GM12878 (cell line): ENCODE measurements at regions not wholly inside any gene's neighbourhood (a gene's known extent, or its start where the extent isn't known, plus 50 kb on each side); places are given as distances from the start of the nearest gene placed in this dataset.

ENCODE experiments used
- BRCA1 ChIP-seq: IDR thresholded peaks from 2 replicates; pipeline ENCODE4 v1.6.1; 2011; ENCODE audit warnings: low read depth, low read length, improper control_type of control experiment
- EZH2 ChIP-seq: IDR thresholded peaks from 2 replicates; pipeline ENCODE4 v1.6.1; 2012; ENCODE audit warnings: low read depth, mild to moderate bottlenecking, control low read depth, inconsistent platforms, low read length, borderline replicate concordance; ENCODE audit not compliant: control insufficient read depth
- GABPA ChIP-seq: IDR thresholded peaks from 2 replicates; pipeline ENCODE4 v1.6.1; 2014; ENCODE audit warnings: antibody characterized with exemption, low read depth, mild to moderate bottlenecking, inconsistent platforms
- MAX ChIP-seq: IDR thresholded peaks from 2 replicates; pipeline ENCODE4 v1.6.1; 2012; ENCODE audit warnings: low read depth, low read length, improper control_type of control experiment
- MEF2A ChIP-seq: IDR thresholded peaks from 2 replicates; pipeline ENCODE4 v1.6.1; 2011; ENCODE audit warnings: low read depth, mild to moderate bottlenecking, low read length, moderate library complexity; ENCODE audit not compliant: insufficient read depth
- POLR2A ChIP-seq: IDR thresholded peaks from 2 replicates; pipeline ENCODE4 v1.6.1; 2011; ENCODE audit warnings: low read depth, mild to moderate bottlenecking, low read length
- REST ChIP-seq: IDR thresholded peaks from 2 replicates; pipeline ENCODE4 v1.6.1; 2012; ENCODE audit warnings: mild to moderate bottlenecking, low read depth, low read length
- SMC3 ChIP-seq: IDR thresholded peaks from 2 replicates; pipeline ENCODE4 v1.6.1; 2011; ENCODE audit warnings: low read length, improper control_type of control experiment, borderline replicate concordance
- TCF12 ChIP-seq: IDR thresholded peaks from 2 replicates; pipeline ENCODE4 v1.6.1; 2011; ENCODE audit warnings: low read depth, mild to moderate bottlenecking, low read length
- YY1 ChIP-seq: IDR thresholded peaks from 2 replicates; pipeline ENCODE4 v1.6.1; 2011; ENCODE audit warnings: low read depth, mild to moderate bottlenecking, low read length
- TF ChIP-seq, protein P1 (sequence below), 3 experiments: IDR thresholded peaks in 2 of 3; conservative IDR thresholded peaks in 1 of 3; 2 replicates each; pipeline ENCODE4 v1.5.1; 2011; ENCODE audit warnings: low read depth in 3 of 3, low read length in 3 of 3, mild to moderate bottlenecking in 3 of 3, control low read depth in 2 of 3, moderate library complexity in 2 of 3, inconsistent platforms in 1 of 3, mixed read lengths in 1 of 3; ENCODE audit not compliant: control insufficient read depth in 2 of 3, insufficient read depth in 1 of 3; ENCODE audit errors: extremely low read depth in 1 of 3
- TF ChIP-seq, protein P2 (sequence below): IDR thresholded peaks from 2 replicates; pipeline ENCODE4 v1.6.1; 2012; ENCODE audit warnings: low read depth, low read length, improper control_type of control experiment

- TF ChIP-seq TCF12 (no peak), MEF2A (no peak), BRCA1 (no peak), REST (no peak), POLR2A (no peak), YY1 (no peak), EZH2 (no peak), GABPA (no peak), MAX (no peak), SMC3 (no peak)
- TF ChIP-seq, protein P1, sequence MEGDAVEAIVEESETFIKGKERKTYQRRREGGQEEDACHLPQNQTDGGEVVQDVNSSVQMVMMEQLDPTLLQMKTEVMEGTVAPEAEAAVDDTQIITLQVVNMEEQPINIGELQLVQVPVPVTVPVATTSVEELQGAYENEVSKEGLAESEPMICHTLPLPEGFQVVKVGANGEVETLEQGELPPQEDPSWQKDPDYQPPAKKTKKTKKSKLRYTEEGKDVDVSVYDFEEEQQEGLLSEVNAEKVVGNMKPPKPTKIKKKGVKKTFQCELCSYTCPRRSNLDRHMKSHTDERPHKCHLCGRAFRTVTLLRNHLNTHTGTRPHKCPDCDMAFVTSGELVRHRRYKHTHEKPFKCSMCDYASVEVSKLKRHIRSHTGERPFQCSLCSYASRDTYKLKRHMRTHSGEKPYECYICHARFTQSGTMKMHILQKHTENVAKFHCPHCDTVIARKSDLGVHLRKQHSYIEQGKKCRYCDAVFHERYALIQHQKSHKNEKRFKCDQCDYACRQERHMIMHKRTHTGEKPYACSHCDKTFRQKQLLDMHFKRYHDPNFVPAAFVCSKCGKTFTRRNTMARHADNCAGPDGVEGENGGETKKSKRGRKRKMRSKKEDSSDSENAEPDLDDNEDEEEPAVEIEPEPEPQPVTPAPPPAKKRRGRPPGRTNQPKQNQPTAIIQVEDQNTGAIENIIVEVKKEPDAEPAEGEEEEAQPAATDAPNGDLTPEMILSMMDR (IDR thresholded peaks at IDR 0.05 in 2 of 3, conservative IDR thresholded peaks at IDR 0.05 in 1 of 3; ENCODE audit: control insufficient read depth in 2 of 3, extremely low read depth in 1 of 3, insufficient read depth in 1 of 3, low read depth in 3 of 3, low read length in 3 of 3), result no peak
- TF ChIP-seq, protein P2, sequence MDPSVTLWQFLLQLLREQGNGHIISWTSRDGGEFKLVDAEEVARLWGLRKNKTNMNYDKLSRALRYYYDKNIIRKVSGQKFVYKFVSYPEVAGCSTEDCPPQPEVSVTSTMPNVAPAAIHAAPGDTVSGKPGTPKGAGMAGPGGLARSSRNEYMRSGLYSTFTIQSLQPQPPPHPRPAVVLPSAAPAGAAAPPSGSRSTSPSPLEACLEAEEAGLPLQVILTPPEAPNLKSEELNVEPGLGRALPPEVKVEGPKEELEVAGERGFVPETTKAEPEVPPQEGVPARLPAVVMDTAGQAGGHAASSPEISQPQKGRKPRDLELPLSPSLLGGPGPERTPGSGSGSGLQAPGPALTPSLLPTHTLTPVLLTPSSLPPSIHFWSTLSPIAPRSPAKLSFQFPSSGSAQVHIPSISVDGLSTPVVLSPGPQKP, result no peak
Observed at GRCh38 chr4:37070041-37070440, 174.5 kb upstream of the NWD2 start.
